Testis (tissue), 2 donors: ENCODE measurements at regions not wholly inside any gene's neighbourhood (a gene's known extent, or its start where the extent isn't known, plus 50 kb on each side); places are given as distances from the start of the nearest gene placed in this dataset.

Experiments used
- CTCF ChIP-seq, 3 experiments: fragments of 450-650 bp in 2 of 3; fragments of 200-600 bp in 1 of 3; sonication (generic) in 1 of 3; IDR thresholded peaks; one replicate each; pipeline ENCODE4 v1.5.1; 2016 to 2019; ENCODE audit warnings: antibody characterized with exemption in 3 of 3, mild to moderate bottlenecking in 2 of 3, moderate library complexity in 1 of 3
- POLR2A ChIP-seq: fragments of 450-650 bp; IDR thresholded peaks from one replicate; pipeline ENCODE4 v1.6.1; 2017; ENCODE audit warnings: antibody characterized with exemption, mild to moderate bottlenecking, moderate library complexity

- TF ChIP-seq CTCF (IDR thresholded peaks at IDR 0.05): no peak
- TF ChIP-seq POLR2A: no peak
Observed at GRCh38 chr6:23690453-23691049, 435.5 kb upstream of the NRSN1 start.
